HCT116 (cell line): ENCODE measurements at regions not wholly inside any gene's neighbourhood (a gene's known extent, or its start where the extent isn't known, plus 50 kb on each side); places are given as distances from the start of the nearest gene placed in this dataset.
"Not testable (repeated sequence)": the region's sequence is repeated elsewhere in the genome, so short reads cannot be mapped to it uniquely, and the experiment has no call there.

Experiments used
- ATAC-seq: fragments of 200-7000 bp; cut with Tn5 transposase; 2 replicates; pipeline ENCODE4 v1.9.1; 2020; ENCODE audit warnings: mild to moderate bottlenecking, moderate library complexity
- BruUV-seq: library from RNA; stranded (reverse); fragments of 400-500 nt; replicated peaks from 2 replicates; lab custom pipeline; 2021; lab: Mats Ljungman, UMichigan
- CTCF ChIA-PET: fragments of 300-600 bp; sonication (Branson Sonifier 250); formaldehyde crosslinking; loops from one replicate; lab custom pipeline; 2021; ENCODE audit warnings: antibody characterized with exemption; lab: Charles Lee
- POLR2A ChIA-PET: fragments of 300-600, 350-600 bp; sonication (Branson Sonifier 250); formaldehyde crosslinking; loops from one replicate; lab custom pipeline; 2021; ENCODE audit warnings: antibody characterized with exemption; lab: Charles Lee
- RAD21 ChIA-PET, 2 experiments: fragments of 300-600 bp; sonication (Branson Sonifier 250); formaldehyde crosslinking; loops; one replicate each; lab custom pipeline; 2023; ENCODE audit warnings: low total read pairs in 2 of 2; ENCODE audit not compliant: uncharacterized antibody in 2 of 2, unreplicated experiment in 2 of 2, low non-redundant PET in 1 of 2; lab: Charles Lee
- DNase-seq: peaks from one replicate; pipeline ENCODE4 v3.0.0-alpha.2; 2010; ENCODE audit warnings: low read depth, low spot score
- H2AFZ ChIP-seq: fragments of 200-600 bp; shearing (Covaris generic), sonication (generic); 2 replicates; pipeline ENCODE4 v1.6.1; 2017; ENCODE audit warnings: low read depth, mixed run types, mixed read lengths, antibody characterized with exemption, low read length; ENCODE audit not compliant: poor library complexity, severe bottlenecking
- H3K27ac ChIP-seq: 2 replicates; pipeline ENCODE4 v1.5.1; 2012; ENCODE audit warnings: low read depth, low read length
- H3K27me3 ChIP-seq: fragments of 200-600 bp; sonication (generic); 2 replicates; pipeline ENCODE4 v1.6.1; 2016; ENCODE audit warnings: mixed run types, low read length, mixed read lengths; ENCODE audit not compliant: insufficient read depth
- H3K36me3 ChIP-seq, 2 experiments: fragments of 200-500 bp in 1 of 2; fragments of 200-600 bp in 1 of 2; sonication (Bioruptor generic) in 1 of 2; sonication (generic) in 1 of 2; 2 replicates each; pipeline versions ENCODE4 v1.5.1 to v1.6.1; 2014 to 2016; ENCODE audit warnings: low read length in 2 of 2, inconsistent platforms in 1 of 2, mixed read lengths in 1 of 2, mixed run types in 1 of 2; ENCODE audit not compliant: insufficient read depth in 2 of 2, control insufficient read depth in 1 of 2
- H3K4me1 ChIP-seq, 2 experiments: fragments of 200-600 bp in 1 of 2; sonication (generic) in 1 of 2; 2 replicates each; pipeline versions ENCODE4 v1.5.1 to v1.6.1; 2012 to 2017; ENCODE audit warnings: low read length in 2 of 2, inconsistent platforms in 1 of 2, mild to moderate bottlenecking in 1 of 2, mixed read lengths in 1 of 2, mixed run types in 1 of 2, moderate library complexity in 1 of 2; ENCODE audit not compliant: insufficient read depth in 2 of 2, control insufficient read depth in 1 of 2
- H3K4me2 ChIP-seq: fragments of 200-600 bp; sonication (generic); 2 replicates; pipeline ENCODE4 v1.6.1; 2017; ENCODE audit warnings: mixed run types, low read length, mixed read lengths
- H3K4me3 ChIP-seq, 2 experiments: fragments of 200-600 bp in 1 of 2; sonication (generic) in 1 of 2; replicated peaks in 1 of 2; 2 replicates each; pipeline ENCODE4 v1.5.1; 2011 to 2016; ENCODE audit warnings: low read length in 2 of 2, control low read depth in 1 of 2, low read depth in 1 of 2, mild to moderate bottlenecking in 1 of 2, mixed read lengths in 1 of 2, mixed run types in 1 of 2
- H3K79me2 ChIP-seq: fragments of 200-600 bp; sonication (generic); 2 replicates; pipeline ENCODE4 v1.6.1; 2017; ENCODE audit warnings: mild to moderate bottlenecking, mixed run types, low read length, moderate library complexity, mixed read lengths; ENCODE audit not compliant: insufficient read depth
- H3K9ac ChIP-seq: fragments of 200-600 bp; sonication (generic); 2 replicates; pipeline ENCODE4 v1.6.1; 2016; ENCODE audit warnings: low read length, mixed read lengths
- H3K9me2 ChIP-seq: fragments of 200-600 bp; sonication (generic), shearing (Covaris generic); 2 replicates; pipeline ENCODE4 v1.6.1; 2017; ENCODE audit warnings: mixed run types, mild to moderate bottlenecking, moderate library complexity; ENCODE audit not compliant: insufficient read depth
- H3K9me3 ChIP-seq, 2 experiments: fragments of 200-500 bp in 1 of 2; fragments of 200-600 bp in 1 of 2; sonication (Bioruptor generic) in 1 of 2; sonication (generic) in 1 of 2; 2 replicates each; pipeline ENCODE4 v1.6.1; 2014 to 2017; ENCODE audit warnings: low read length in 2 of 2, mixed read lengths in 2 of 2, inconsistent platforms in 1 of 2, low read depth in 1 of 2, mild to moderate bottlenecking in 1 of 2, mixed run types in 1 of 2, moderate library complexity in 1 of 2; ENCODE audit not compliant: control insufficient read depth in 1 of 2, insufficient read depth in 1 of 2
- H4K20me1 ChIP-seq: fragments of 200-600 bp; sonication (generic), shearing (Covaris generic); 2 replicates; pipeline ENCODE4 v1.6.1; 2017; ENCODE audit warnings: mixed run types, mild to moderate bottlenecking, moderate library complexity; ENCODE audit not compliant: insufficient read depth
- ATF3 ChIP-seq: IDR thresholded peaks from 2 replicates; pipeline ENCODE4 v1.6.1; 2012
- CBX3 ChIP-seq: IDR thresholded peaks from 2 replicates; pipeline ENCODE4 v1.6.1; 2012; ENCODE audit warnings: low read depth
- CEBPB ChIP-seq: IDR thresholded peaks from 2 replicates; pipeline ENCODE4 v1.6.1; 2012; ENCODE audit warnings: low read depth
- ELF1 ChIP-seq: IDR thresholded peaks from 2 replicates; pipeline ENCODE4 v1.6.1; 2012; ENCODE audit warnings: low read depth, borderline replicate concordance
- EZH2 ChIP-seq: fragments of 200-600 bp; sonication (generic); IDR thresholded peaks from 2 replicates; pipeline ENCODE4 v1.6.1; 2017; ENCODE audit warnings: antibody characterized with exemption, mixed run types
- EZH2phosphoT487 ChIP-seq: fragments of 200-600 bp; IDR thresholded peaks from 2 replicates; pipeline ENCODE4 v1.6.1; 2018; ENCODE audit warnings: antibody characterized with exemption, borderline replicate concordance
- MAX ChIP-seq: IDR thresholded peaks from 2 replicates; pipeline ENCODE4 v1.6.1; 2012
- POLR2A ChIP-seq: IDR thresholded peaks from 2 replicates; pipeline ENCODE4 v1.7.0; 2011; ENCODE audit warnings: borderline replicate concordance; ENCODE audit not compliant: insufficient read depth, insufficient read length; ENCODE audit errors: extremely low read depth
- SIN3A ChIP-seq: IDR thresholded peaks from 2 replicates; pipeline ENCODE4 v1.6.1; 2012; ENCODE audit warnings: low read depth
- SRF ChIP-seq: IDR thresholded peaks from 2 replicates; pipeline ENCODE4 v1.6.1; 2012; ENCODE audit warnings: low read depth
- YY1 ChIP-seq: IDR thresholded peaks from 2 replicates; pipeline ENCODE4 v1.6.1; 2011; ENCODE audit warnings: low read length, low read depth, moderate library complexity, mild to moderate bottlenecking; ENCODE audit not compliant: insufficient replicate concordance; ENCODE audit errors: extremely low read depth
- ZFX ChIP-seq: fragments of 450-650 bp; IDR thresholded peaks from 2 replicates; pipeline ENCODE4 v1.6.1; 2017
- ZNF274 ChIP-seq: fragments of 200-500 bp; sonication (Bioruptor generic); IDR thresholded peaks from 2 replicates; pipeline ENCODE4 v1.6.1; 2014; ENCODE audit warnings: mild to moderate bottlenecking, low read depth, low read length, inconsistent platforms
- intact Hi-C: fragments of 100-400 bp; cut with micrococcal nuclease; formaldehyde crosslinking; loops from 2 replicates; pipeline ENCODE4 v1.10.0; 2022
- TF ChIP-seq, protein P1 (sequence below): IDR thresholded peaks from 2 replicates; pipeline ENCODE4 v1.6.1; 2012; ENCODE audit warnings: low read depth
- TF ChIP-seq, protein P2 (sequence below): IDR thresholded peaks from 2 replicates; pipeline ENCODE4 v1.6.1; 2011; ENCODE audit warnings: mild to moderate bottlenecking, low read length, moderate library complexity; ENCODE audit not compliant: insufficient replicate concordance; ENCODE audit errors: extremely low read depth

- no peak for TF ChIP-seq YY1
- TF ChIP-seq CBX3 = no peak
- no peak for TF ChIP-seq SIN3A
Measured at GRCh38 chr6:153449279-153449678, 318.2 kb upstream of the RGS17 start (continued).

GRCh38 chr6:153442749-153443148 lies 311.7 kb upstream of the RGS17 start:
- ATAC-seq, RAD21 ChIA-PET, H3K4me2 ChIP-seq, H4K20me1 ChIP-seq, H3K4me3 ChIP-seq, BruUV-seq, H3K9ac ChIP-seq, H3K4me1 ChIP-seq, CTCF ChIA-PET, H3K27ac ChIP-seq, intact Hi-C loops, H3K27me3 ChIP-seq, H3K79me2 ChIP-seq, H2AFZ ChIP-seq, POLR2A ChIA-PET, DNase-seq, H3K36me3 ChIP-seq, H3K9me3 ChIP-seq, H3K9me2 ChIP-seq: not testable (repeated sequence)

- ChIA-PET CTCF (no interaction called here), POLR2A (no interaction called here), RAD21 (no interaction called here)
- Histone ChIP-seq H3K79me2 (no peaks in the 10 kb centered on the region), H3K4me1 (no peaks in the 10 kb centered on the region), H3K27ac (no peak overlapping the region), H2AFZ (no peak overlapping the region), H4K20me1 (no peaks in the 10 kb centered on the region), H3K4me2 (no peak overlapping the region), H3K4me3 (no peak overlapping the region), H3K9ac (no peak overlapping the region), H3K9me3 (no peaks in the 10 kb centered on the region), H3K9me2 (no peaks in the 10 kb centered on the region), H3K27me3 (peaks cover 11% of the 10 kb centered on the region; the same call in 1 of the 2 replicates), H3K36me3 (no peaks in the 10 kb centered on the region)
- no TSS peak for BruUV-seq
- ATAC-seq = no peak
- intact Hi-C loops = no loop called here
- DNase-seq = no peak
- TF ChIP-seq POLR2A (no peak), YY1 (no peak), ELF1 (no peak), MAX (no peak), SRF (no peak), EZH2 (no peak), EZH2phosphoT487 (no peak), CEBPB (no peak), ZNF274 (no peak), ZFX (no peak), ATF3 (no peak)
- TF ChIP-seq, protein P1, sequence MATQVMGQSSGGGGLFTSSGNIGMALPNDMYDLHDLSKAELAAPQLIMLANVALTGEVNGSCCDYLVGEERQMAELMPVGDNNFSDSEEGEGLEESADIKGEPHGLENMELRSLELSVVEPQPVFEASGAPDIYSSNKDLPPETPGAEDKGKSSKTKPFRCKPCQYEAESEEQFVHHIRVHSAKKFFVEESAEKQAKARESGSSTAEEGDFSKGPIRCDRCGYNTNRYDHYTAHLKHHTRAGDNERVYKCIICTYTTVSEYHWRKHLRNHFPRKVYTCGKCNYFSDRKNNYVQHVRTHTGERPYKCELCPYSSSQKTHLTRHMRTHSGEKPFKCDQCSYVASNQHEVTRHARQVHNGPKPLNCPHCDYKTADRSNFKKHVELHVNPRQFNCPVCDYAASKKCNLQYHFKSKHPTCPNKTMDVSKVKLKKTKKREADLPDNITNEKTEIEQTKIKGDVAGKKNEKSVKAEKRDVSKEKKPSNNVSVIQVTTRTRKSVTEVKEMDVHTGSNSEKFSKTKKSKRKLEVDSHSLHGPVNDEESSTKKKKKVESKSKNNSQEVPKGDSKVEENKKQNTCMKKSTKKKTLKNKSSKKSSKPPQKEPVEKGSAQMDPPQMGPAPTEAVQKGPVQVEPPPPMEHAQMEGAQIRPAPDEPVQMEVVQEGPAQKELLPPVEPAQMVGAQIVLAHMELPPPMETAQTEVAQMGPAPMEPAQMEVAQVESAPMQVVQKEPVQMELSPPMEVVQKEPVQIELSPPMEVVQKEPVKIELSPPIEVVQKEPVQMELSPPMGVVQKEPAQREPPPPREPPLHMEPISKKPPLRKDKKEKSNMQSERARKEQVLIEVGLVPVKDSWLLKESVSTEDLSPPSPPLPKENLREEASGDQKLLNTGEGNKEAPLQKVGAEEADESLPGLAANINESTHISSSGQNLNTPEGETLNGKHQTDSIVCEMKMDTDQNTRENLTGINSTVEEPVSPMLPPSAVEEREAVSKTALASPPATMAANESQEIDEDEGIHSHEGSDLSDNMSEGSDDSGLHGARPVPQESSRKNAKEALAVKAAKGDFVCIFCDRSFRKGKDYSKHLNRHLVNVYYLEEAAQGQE = no peak
- TF ChIP-seq, protein P2, sequence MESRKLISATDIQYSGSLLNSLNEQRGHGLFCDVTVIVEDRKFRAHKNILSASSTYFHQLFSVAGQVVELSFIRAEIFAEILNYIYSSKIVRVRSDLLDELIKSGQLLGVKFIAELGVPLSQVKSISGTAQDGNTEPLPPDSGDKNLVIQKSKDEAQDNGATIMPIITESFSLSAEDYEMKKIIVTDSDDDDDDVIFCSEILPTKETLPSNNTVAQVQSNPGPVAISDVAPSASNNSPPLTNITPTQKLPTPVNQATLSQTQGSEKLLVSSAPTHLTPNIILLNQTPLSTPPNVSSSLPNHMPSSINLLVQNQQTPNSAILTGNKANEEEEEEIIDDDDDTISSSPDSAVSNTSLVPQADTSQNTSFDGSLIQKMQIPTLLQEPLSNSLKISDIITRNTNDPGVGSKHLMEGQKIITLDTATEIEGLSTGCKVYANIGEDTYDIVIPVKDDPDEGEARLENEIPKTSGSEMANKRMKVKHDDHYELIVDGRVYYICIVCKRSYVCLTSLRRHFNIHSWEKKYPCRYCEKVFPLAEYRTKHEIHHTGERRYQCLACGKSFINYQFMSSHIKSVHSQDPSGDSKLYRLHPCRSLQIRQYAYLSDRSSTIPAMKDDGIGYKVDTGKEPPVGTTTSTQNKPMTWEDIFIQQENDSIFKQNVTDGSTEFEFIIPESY = no peak
Measured at GRCh38 chr6:153442096-153442495, 311.0 kb upstream of the RGS17 start.
